ENCODE measurements at regions not wholly inside any gene's neighbourhood (a gene's known extent, or its start where the extent isn't known, plus 50 kb on each side); places are given as distances from the start of the nearest gene placed in this dataset.
"Not testable (repeated sequence)": the region's sequence is repeated elsewhere in the genome, so short reads cannot be mapped to it uniquely, and the experiment has no call there.

DNA sequence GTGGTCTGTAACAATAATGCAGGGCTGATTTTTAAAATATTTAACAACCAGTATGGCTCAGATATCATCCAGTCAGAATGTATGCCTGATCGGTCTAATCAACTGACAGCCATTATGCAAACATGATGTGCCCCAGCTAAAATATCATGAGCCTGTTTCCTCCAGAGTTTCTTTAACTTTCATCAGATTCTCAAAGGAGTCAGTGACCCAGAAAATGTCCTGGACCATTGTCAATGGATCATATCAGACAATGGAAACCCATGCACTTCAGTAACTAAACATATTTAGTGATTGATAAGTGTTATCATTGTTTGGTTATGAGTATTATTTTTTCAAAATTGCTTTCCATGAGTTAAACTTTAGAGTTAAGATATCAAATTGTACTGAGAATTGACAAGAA lies 173.5 kb downstream of the LMBRD1 start:
- no peak for DNase-seq

DNA sequence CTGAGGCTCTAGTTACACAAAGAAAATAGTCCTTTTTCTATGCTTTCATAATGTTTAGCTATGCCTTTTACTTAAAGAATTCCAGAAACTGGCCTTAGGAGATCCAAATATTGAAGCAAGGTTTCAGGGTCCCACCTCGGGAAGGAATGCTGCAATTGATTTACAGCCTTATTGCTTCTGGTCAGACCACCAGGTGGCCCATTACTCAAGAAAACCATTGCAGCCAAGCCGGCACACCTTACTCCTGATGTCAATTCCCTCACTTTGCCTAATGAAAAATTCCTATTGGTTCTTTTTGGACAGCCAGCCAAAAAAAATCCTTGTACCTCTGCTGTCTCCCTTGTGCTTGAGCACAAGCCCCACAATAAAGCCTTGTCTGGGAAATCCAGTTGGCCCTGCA lies 173.9 kb downstream of the LMBRD1 start:
- DNase-seq, result no peak

DNA sequence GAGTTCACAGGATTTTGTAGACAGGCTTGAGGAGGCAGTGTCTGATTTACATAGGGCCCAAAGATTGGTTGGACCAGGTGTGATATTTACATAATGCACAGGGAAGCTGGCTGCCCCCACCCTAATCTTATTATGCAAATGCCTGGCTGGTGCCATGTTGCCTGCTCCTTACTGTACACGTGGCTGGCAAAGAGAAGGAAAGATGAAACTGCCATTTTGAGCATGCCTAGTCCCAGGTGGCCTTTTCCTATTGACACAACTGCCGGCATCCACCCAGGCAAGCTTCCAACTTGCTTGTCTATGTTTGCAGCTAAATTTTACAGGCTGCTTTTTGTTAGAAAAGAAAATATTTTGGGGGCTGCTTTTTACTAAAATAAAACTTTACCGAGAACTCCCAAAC lies 174.6 kb downstream of the LMBRD1 start:
- peak; percentile 25 for DNase-seq

DNA sequence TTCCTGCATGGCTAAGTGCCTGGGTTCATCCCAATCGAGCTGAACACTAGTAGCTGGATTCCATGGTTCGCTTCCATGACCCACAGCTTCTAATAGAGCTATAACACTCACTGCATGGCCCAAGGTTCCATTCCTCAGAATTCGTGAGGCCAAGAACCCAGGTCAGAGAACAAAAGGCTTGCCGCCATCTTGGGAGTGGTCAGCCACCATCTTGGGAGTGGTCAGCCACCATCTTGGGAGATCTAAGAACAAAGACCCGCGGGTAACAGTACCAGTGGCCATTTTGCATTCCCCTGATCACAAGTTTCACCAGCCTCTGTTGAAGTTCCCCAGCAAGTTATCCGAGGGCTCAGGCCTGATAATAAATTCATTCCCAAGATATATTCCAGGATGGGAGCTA lies 179.6 kb downstream of the LMBRD1 start:
- no peak for DNase-seq

DNA sequence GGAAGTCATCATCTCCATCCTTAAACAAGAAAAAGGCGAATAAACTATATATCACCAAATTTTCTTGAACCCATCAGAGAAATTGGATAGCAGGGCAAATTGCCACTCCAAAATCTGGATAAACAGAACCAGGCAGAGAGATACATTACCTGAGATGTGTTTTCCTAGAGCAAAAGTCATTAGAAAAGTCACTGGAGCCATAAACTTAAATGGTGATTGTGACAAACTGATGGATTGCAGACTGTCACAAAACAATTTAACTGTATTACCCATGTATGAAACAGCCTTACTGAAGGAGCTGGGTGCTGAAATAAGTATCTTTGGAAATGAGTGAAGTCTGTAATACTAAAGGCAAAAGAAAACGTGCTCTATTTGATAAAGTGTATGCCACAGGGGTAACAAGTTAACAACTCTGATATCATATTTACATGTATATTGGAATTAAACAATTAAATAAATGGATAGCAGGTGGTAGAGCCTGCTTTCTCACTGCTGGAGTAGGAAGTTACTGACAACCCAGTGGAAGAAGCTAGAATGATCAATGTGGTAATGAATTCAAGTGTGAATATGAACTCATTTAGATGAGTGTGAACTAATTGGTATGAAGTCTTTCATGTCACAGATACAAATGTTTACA lies 186.9 kb downstream of the LMBRD1 start:
- no peak for DNase-seq

DNA sequence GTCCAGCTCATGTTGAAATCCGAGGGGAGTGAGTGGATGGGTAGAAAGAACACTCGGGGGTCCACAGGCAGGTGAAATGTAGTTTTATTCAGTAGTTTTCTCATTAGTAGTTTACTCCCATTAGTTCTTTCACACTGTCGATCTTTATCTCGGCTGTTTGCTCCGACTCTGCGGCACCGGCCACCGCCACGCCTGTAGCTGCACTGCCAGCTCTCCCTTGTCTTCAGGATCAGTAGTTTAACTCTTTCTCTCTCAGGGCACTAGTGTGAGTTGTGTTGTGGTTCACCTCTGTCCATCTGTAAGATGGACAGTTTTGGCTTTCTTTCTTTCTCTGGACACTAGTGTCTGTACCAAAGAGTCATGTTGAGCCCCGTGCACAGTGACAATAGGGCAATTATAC lies 195.7 kb downstream of the LMBRD1 start:
- DNase-seq, result no peak

DNA sequence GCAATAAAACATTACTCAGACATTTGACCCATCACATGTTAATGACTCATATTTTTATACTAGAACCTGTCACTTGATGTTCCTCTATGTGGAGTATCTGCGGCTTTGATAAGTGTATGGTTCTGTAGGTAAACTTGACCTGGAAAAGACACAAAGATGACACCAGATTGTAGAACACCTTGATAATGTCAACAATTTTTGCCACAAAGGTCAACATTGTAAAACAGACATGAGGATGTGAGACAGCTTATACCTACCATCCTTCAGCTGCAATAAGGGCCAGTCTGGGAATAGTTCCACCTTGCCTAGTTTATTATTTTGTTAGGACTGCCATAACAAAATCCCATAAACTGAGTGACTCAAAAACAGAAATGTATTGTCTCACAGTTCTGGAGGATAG lies 202.4 kb downstream of the LMBRD1 start:
- DNase-seq, result no peak

DNA sequence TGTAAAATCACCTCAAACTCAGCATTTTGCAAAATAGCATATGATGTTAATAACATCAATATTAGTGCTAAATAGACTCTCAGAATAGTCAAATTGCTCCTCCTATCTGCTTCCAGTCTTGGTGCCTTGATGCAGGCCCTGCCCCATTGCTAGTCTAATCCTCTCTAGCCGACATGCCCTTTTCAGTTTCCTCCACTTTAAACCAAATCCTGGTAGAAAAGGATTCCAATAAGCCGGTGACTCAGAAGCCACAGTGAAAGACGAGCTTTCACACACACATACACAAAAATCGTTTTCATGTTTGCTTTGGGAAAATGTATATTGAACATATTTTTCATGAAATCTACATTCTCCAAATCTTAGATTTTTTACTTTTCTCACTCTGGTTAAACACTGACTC lies 203.1 kb downstream of the LMBRD1 start:
- no peak for DNase-seq

DNA sequence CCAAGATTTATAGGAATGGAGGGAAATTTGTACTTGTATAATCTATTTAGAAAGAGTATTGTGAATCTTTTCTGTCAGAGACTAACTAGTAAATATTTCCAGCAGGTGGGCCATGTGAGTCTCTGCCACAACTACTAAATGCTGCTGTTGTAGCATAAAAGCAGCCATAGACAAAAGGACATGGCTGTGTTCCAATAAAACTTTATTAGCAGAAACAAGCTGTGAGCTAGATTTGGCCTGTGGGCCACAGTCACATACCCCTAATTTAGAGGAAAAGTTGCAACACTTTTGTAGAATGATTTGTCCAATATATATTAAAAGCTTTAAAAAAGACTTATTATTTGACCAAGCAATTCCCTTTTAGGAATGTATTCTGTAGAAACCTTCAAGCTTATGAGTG lies 207.2 kb downstream of the LMBRD1 start:
- DNase-seq, result no peak

DNA sequence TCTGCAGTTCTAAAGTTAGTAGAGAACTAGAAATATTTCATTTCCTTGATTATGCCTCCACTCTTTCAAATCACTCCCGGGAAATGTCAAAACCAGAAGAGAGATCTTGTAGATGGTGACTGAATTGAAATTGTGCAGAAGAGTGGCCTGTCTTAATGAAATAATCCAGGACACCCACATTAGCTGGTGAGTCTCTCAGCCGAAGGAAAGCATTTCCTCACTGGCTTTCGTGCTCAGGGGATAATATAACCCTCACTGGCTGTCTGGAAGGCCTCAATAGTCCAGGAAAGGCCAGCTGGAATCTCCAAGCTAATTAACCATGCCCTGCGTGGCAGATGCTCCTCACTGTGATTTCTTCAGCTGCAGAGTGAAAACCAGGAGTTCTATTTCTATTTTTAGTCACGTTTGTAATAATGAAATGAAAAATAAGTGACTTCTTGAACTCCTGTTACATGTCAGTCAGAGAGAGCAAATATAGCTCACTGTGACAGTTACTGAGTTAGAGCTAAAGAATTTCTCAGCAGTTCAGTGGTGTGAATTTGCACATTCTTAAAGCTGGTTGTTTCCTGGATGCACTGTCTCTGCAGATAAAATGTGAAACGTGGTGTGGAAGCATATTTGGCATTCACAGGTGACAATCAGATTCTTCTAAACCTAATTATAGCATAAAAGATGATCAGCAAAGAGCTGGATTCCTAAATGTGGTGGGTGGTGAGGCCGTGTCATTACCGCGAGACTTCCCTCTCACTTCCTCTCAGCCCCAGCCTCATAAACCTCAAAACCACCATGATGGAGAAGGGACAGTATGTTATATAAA lies 211.7 kb downstream of the LMBRD1 start:
- DNase-seq, result no peak

DNA sequence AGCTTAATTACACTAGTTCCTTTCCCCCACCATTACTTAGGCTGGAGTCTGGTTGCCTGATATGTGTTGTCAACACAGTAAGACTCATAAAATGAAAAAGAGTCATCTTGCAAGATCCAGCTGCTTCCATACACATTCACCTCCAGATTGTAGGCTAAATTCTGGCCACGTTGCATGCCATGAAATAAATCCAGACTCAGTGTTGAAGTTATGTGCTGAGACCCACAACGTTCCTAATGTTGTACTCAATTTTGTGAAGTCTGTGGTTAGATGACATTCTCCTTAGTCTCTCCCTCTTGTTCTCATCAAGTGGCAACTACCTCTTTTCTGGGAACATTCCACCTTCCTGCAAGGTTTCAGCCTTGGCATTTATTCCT lies 212.3 kb downstream of the LMBRD1 start:
- DNase-seq, result no peak

DNA sequence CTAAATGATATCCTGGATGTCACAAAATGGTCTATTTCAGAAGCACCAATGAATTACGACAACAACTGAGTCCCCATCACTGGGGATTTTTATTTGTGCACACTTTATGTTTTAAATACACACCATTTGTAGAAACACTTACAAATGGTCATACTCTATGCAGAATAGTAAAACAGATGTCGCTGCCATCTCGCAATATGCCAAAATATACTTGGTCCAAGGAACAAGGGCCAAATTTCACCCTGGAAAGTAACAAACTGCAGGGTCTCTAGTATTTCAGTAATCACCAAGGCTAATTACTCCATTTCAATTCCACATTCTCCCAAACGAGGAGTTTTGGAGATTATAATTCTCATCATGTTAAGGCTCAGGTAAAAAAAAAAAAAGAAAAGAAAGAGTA lies 215.2 kb downstream of the LMBRD1 start:
- DNase-seq, result no peak

DNA sequence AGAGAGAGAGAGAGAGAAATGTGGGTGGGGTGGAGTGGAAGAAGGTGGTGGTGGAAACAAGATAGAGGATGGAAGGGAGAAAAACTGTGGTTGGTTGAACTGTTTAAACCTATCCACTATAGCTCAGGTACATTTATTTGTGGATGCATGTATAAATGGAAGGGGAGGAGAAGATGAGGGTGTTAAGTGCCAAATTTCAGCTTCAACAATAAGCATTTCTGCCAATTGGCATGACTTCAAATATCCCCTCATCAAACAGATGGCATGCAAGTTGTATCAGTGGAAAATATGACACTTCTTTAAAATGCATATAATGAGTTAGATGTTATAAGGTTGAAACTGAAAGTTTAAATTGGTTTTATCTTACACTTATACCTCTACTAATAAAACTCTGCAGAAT lies 216.1 kb downstream of the LMBRD1 start:
- peak; percentile 80 for DNase-seq

DNA sequence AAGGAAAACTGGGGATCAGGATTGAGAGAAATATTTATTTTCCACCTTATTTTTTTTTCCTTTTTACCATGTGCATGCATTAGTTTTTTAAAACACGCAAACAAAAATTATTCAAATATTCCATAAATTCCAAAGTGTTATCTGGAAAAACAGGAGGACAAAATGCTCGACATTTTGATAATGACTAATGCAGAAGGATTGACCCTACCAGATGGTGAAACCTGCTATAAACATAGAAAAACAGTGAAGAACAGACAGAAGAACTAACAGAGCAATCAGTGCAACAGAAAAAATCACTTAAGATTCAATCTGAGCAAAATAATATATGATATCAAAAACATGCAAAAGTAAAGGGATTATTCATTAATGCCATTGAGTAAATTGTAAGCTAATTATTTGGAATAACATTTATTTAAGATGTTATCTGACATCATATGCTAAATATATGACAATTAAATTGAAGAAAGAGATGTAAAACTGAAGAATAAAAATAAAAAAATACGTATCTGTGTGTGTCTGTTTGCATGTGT lies 218.4 kb downstream of the LMBRD1 start:
- DNase-seq, result no peak

DNA sequence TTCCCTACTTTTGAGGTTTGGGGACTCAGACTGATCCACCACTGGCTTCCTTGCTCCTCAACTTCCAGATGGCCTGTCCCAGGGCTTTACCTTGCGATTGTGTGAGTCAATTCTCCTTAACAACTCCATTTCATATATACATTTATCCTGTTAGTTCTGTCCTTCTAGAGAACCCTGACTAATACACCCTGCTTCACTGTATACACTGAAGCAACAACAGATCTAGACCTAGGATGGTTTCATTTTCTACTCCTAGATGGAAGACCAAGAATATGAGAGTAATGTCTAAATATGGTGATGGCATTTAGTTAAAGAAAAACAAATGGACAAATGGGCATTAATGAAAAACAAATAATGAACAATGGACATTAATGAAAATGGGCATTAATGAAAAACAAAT lies 225.6 kb downstream of the LMBRD1 start:
- DNase-seq, result no peak

DNA sequence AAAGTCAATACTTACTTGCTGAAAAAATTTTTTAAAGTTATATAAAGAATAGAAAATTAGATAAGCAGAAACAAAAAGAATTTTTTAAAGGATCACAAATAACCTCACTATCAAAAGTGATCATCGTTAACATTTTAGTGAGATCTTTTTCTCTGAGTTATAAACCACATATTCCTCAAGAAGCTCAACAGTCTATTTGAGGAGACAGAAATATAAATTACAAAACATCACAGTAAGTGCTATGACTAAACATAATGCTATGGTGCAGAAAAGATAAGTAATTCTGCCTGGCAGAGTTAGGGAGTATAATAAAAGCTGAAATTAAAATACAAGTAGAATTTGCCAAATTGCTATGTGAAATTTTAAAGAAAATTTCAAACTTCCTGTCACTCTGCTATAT lies 226.7 kb downstream of the LMBRD1 start:
- no peak for DNase-seq

DNA sequence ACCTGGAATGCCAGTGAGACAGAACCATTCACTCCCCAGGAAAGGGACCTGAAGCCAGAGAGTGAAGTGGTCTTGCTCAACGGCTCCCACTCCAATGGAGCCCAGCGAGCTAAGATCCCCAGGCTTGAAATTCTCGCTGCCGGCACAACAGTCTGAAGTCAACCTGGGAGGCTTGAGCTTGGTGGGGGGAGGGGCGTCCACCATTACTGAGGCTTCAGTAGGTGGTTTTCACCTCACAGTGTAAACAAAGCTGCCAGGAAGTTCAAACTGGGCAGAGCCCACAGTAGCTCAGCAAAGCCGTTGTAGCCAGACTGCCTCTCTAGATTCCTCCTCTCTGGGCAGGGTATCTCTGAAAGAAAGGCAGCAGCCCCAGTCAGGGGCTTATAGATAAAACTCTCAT lies 236.2 kb downstream of the LMBRD1 start:
- not testable (repeated sequence) for DNase-seq

DNA sequence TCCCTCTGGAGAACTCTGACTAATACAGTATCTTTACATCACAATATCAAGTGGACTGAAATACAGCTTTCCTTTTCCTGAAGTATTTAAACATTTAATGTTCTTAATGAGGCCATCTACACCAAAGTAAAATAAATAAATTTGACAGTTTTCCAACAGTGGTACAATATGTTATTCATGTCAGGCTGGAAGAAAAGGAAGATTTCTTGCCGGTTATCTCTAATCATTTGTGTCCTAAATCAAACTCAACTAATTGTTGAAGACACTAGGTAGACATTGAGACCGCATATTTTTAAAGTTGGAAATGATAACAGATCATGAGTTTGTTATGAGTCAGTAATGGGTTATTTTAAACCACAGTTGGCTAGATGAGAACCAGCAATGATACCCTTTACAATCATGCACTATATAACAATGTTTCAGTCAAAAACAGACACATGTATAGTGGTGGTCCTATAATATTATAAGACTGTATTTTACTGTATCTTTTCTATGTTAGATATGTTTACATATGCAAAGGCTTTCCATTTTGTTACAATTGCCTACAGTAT lies 241.6 kb downstream of the LMBRD1 start:
- no peak for DNase-seq

DNA sequence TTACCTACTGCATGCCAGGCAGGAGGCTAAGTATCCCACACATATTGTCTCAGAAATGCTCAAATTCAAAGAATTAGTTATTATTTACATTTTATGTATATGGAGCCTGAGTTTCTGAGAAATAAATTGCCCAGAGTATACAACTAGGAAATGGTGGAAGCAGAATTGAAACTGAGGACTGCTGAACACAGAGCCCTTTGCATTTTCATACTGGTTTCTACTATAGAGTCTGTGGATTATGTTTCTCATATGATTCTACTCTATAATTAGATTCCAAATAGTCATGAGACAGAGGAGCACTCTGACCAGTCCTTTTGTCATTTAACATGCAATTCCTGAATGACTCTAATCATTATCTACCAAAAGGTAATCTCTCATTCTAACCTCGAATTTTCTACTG lies 254.3 kb downstream of the LMBRD1 start:
- no peak for DNase-seq

DNA sequence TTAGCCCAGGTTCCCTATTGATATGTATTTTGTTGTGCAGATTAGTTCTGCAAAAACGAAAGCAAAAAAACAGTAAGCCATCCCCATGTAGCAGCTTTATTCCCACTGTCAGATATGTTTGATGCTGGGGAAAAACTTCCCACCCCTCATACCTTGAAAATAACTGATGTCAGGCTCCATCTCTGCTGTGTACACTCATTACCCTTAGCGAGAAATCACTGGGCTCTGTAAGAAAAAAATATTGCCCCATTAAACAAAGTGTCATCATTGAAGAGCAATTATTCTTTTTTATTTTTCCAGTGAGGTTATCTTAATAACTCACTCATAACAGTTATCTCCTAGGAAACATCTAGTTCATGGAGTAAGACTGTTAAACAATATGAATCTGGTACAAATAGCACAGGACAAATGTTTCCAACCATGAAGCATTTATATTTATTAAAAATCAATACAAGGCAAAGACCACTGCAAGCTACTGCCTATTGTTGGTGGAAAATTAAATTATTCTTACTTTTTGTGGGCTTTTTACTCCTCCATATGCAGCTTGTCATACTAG lies 268.8 kb downstream of the LMBRD1 start:
- no peak for DNase-seq

DNA sequence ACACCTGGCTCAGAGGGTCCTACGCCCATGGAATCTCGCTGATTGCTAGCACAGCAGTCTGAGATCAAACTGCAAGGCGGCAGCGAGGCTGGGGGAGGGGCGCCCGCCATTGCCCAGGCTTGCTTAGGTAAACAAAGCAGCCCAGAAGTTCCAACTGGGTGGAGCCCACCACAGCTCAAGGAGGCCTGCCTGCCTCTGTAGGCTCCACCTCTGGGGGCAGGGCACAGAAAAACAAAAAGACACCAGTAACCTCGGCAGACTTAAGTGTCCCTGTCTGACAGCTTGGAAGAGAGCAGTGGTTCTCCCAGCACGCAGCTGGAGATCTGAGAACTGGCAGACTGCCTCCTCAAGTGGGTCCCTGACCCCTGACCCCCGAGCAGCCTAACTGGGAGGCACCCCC lies 281.3 kb downstream of the LMBRD1 start:
- not testable (repeated sequence) for DNase-seq

DNA sequence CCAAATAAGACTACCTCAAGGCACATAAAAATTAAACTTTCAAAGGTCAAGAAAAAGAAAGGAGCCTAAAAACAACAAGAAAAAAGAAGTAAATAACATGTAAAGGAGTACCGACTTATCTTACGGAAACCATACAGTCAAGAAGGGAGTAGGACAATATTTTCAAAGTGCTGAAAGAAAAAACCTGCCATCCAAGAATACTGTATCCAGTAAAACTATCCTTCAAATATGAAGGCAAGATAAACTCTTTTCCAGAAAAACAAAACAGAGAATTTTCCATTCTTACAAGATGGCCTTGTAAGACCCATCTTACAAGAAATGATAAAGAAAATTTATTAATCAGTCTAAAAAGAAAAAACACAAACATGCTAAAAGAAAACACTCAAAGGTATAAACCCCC lies 302.2 kb downstream of the LMBRD1 start:
- DNase-seq, result no peak

DNA sequence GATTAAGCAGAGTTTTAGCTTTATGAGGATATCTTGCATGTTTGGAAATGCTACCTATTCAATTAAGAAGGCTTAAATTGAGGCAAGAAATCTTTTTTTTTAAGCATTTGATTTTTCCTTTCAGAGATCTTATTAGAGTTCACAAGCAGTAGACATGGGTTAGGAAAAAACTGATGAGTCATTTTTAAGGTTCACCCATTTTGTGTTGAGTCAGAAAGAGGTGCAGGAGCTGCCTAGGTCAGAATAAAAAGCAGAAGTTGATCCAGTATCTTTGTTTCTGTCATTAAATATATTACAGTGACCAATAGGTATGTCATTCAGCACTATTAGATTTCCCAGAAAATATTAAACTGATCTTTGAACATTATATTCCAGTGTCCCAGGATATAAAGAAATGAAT lies 306.8 kb downstream of the LMBRD1 start:
- no peak for DNase-seq

DNA sequence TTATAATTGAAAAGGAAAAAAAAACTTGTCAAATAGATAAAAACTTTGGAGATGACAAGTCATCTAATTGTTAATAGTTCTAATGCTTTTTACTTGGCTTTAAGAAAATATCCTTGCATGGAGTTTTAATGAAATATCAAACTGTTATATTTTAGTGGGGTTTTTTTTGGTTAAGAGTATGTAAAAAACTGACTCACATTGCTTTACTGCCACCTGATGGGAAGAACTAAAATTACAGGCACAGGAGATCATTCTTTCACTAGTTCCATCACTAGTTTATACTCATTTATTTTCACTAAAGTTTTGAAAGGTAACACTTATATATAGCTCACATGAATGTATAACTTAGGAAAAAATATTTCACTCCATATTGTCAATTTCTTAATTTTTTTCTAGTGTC lies 309.1 kb downstream of the LMBRD1 start:
- DNase-seq, result no peak
